ACHN (cell line): ENCODE measurements at regions not wholly inside any gene's neighbourhood (a gene's known extent, or its start where the extent isn't known, plus 50 kb on each side); places are given as distances from the start of the nearest gene placed in this dataset.
"Not testable (repeated sequence)": the region's sequence is repeated elsewhere in the genome, so short reads cannot be mapped to it uniquely, and the experiment has no call there.

Experiments
- DNase-seq: peaks from one replicate; pipeline ENCODE4 v3.0.0-alpha.2; 2015
- in situ Hi-C: cut with HindIII; loops from 2 replicates; pipeline ENCODE4 v1.10.0; 2017; ENCODE audit warnings: low sequenced_read_pairs, low pct_ligation_motif_present, low pct_unique_long_range_greater_than_20kb

DNA sequence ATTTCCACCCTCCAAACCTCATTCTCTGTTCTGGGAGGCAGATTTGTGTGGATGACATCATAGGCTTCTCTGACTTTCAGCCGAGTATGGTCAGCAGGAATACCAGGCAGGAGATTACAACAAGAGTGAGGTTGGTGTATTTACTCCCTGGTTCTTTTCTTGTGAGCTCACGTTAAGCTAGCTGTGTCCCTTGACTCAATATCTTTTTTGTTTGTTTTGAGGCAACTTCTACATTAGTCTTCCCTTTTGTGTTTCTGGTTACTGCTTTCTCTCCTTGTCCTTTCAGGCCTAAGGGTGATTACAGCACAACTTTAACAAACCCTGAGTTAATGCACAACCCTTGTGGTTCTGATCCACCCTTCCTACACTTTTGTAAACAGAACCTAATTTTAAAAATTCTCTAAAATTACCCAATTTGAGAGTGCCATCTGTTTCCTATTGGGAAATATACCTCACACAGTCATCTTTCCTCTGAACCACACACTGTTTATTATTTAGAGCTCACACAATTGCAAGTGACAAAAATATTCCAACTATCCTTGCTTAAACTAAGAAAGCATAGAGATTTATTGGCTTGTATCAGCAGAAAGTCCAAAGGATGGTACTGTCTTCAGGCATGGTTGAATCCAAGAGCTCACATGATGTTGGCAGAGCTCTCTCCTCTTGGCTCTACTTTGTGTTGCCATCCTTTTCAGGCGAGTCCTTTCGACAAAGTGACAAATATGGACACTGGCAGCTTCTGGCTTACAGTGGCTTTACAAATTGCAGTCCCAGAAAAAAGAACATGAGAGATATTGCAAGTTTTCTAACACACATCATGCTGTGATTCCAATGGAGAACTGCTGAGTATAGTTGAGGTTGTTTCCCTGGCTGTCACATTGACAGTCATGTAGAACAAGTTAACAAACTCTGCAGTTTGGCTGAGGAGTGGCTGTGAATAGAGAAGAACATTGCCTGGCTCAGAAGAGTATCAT, 150.5 kb upstream of the DDIT4L start:
- in situ Hi-C loops = no loop called here
- DNase-seq = no peak

DNA sequence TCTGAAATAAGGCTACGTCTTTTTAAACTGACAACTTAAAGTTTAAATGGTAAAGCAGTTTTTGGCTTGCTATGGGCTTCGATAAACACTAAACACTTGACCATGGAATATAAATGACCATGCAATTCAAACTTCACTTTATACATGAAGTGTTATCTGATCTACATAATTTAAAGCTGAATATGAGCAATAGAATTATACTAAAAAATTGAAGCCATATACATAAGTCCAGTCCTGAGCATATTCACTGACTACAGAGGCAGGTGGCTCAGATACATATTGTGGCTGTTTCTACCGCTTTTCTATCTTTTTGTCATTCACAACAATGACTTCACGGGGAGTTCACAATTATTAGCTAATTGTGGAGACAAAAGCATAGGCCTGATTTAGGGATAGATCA, 149.6 kb upstream of the DDIT4L start:
- DNase-seq = no peak
- in situ Hi-C loops = no loop called here

DNA sequence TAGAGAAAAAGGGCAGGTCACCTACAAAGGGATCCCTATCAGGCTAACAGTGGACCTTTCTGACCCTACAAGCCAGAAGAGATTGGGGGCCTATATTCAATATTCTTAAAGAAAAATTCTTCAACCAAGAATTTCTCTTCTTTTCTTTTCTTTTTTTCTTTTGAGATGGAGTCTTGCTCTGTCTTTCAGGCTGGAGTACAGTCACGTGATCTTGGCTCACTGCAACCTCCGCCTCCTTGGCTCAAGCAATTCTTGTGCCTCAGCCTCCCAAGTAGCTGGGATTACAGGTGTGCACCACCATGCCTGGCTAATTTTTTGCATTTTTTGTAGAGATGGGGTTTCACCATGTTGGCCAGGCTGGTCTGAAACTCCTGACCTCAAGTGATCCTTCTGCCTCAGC, 143.2 kb upstream of the DDIT4L start:
- in situ Hi-C loops, DNase-seq: not testable (repeated sequence)

DNA sequence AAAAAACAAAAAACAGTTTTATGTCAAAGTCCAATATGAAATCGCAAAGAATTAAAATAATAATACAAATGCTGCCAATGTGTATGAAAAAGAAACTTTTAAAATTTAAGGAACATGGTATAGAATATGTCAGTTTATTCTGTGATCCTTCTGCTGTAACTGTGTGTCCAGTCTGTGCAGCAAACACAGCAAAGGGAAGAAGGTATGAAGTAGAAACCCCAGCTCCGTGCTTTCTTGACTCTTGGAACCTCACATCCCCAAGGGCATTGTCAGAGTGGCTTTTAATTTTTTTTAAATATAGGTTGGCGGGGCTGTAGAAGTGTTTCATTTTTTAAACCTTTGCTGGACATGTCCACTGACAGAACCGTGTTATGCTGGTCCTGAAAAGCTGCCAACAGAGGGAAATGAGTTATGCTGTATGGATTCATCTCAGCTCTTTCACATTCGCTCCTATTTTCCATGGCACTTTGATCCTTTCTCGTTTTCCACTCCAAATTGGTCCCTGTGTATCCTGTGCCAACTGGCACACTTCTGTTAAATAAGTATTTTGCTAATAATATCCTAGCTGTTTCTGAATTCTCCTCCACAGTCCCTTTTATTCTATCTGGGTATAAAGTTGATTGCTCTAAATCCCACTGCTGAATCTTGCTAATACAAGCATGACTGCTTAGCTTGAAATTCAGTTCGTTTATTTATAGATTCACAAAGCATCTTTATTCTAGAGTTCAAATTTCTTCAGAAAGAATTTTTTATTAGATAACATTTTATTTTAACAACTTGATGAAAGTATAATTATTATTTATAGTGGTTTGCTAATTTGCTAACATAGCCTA, 127.0 kb upstream of the DDIT4L start:
- DNase-seq = no peak
- in situ Hi-C loops = no loop called here

DNA sequence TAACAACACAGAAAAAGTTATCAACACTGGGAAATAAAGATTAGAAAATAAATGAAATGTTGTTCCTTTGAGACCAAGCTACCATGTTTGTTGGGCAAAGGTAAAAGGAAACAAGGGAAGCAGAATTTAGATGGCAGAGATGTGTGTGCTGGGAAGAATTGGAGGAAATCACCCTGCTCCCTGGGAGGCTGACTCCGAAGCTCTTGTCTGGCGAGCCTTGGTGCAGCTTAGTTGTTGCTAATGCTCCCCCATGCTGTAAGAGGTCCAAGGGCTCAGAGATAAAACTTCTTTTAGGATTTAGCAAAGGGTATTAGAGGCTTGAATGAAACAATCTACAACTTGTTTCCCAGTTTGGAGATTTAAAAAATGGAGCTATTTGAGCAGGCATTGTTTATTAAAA, 123.8 kb upstream of the DDIT4L start:
- in situ Hi-C loops = no loop called here
- no peak for DNase-seq

DNA sequence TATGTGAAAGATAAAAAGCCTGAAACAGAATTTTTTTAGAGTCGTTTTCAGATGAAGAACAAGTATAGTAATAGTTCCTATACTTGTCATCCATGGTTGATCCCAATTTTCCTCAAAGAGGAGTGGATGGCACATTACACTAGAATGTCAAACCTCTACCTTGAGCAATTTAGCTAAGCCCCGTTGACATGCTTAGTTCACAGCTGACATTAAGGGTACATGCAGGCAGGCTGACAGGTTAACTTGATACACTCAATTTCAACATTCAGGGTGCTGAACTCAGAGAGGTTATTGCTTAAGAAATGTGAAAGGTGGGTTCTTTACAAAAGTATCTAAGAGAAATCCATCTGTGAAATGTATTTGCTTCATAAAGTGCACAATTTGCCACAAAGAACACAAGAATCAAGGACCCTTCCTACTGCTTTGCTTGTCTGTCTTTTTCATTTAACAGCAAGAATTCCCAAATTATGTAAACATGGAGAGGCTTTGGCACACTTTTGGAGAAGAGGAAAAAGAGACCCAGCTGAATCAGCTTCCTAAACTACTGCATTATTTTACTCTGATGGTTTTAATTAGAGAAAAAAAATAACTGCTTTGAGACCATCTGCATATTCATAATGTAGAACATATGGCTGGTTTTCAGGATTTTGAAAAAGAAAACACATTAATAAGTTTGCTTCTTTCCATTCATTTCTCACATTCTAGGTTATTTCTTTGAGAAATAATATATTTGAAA, 122.5 kb upstream of the DDIT4L start:
- in situ Hi-C loops = no loop called here
- no peak for DNase-seq

DNA sequence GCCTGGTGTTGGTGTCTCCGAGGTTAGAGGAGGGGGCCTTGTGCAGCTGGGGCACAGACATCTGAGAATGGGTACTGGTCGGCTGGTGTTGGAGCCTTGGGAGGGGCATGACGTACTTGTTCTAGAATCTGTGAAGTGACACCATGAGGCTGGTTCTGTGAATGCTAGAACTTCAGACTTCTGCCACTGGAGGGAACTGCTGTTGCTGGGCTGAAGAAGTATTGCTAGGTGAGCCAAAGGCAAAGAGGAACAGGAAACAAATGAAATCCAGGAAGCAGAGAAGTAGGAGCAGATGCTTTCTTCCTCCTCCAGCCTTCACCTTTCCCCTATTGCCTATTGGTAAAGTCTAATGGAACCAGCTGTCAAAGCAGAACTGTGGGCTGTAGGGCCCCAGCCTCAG, 120.9 kb upstream of the DDIT4L start:
- in situ Hi-C loops = no loop called here
- DNase-seq = peak; percentile 14

DNA sequence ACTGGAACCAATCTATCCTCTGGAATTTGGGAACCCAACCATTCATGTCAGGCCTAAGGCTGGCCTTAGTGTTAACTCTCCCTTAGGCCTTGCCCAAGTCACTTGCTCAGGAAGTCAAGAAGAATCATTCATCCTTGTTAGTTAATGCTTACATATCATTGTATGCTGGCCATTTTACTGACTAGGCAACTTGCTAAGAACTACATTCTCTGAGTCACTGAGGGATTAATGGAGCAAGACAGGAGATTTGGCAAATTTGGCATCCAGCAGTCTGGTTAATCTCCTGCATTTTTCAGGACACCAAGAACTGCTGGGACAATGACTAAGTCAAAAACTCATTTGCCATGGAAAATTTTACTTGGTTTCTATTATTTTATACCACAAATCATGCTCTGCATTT, 115.8 kb upstream of the DDIT4L start:
- in situ Hi-C loops = no loop called here

DNA sequence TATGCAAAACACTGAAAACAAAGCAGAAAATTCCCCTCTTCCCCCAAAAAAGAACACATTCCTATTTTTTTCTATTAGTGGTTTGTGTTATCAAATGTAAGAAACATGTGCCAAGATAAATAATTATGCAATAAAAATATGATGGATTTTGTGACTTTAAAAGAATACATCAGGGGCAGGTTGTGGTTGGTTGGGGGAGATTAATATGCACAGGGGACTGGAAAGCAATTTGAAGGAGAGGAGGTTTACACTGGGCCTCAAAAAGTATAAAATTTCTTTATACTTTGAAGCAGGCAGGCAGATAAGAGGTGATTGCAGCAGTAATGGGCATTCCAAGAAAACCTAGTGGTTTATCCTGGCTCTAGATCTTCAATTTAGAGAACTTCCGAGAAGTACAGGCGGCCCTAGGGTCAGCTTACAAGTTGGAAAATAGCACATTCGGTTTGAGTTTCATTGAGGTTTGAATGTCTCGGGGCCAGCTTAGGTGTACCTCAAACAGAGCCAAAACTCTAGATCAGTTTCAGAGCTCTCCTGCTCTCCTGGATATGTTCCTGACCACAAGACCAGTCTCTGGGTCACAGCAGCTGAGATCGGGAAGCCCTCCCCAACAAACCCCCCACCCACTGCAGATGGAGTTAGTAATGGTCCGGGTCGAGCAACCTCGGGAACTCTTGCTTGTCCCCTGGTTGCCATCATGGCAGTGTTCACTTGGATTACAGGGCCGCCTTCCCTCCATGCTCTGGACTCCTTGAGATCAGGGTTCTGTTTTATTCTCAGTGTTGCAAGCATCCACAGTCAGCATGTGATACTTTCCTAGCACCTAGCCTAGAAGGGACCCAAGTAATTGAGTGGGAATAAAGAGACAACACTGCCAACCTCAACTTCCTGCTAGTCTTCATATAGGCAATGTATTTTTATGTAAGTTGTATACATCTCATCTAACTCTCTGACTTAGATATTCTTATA, 112.1 kb upstream of the DDIT4L start:
- in situ Hi-C loops = no loop called here
- DNase-seq = no peak

More for the DNA sequence above, 115.8 kb upstream of the DDIT4L start:
- peak; percentile 65 for DNase-seq

DNA sequence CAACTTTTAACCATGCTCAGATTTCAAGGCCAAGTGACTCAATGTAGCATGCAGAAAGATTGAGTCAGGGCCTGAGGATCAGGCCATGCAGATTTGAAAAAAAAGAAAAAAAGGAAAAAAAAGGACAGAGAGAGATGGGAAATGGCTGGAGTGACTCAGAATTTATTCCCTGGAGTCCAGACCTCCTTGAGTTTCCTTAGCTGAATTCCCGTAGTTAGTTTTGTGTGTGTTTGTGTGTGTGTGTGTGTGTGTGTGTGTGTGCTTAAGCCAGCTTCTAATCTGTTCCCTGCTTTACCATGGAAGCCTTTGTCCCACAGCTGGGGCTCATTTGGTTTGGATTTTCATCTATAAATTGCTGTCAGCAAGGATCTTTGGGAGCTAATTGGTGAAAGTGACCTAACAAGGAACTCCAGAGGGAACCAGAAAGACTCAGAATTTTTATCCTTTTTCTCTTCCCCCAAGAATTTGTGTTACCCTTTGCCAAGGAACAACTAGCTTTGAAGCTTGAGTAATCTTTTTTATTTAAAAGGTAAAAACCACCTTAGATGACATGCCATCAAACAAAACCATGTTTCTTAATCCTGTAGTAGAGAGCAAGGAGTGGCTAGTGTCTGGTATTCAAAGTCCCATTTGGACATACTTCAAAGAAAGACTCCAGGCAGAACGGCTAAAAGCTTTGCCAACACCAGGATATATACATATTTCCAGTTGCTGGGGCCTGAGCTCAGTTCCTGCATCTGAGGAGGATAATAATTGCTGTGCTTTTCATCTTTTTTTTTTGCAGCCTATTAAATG, 109.0 kb upstream of the DDIT4L start:
- peak; percentile 55 for DNase-seq
- in situ Hi-C loops = no loop called here

DNA sequence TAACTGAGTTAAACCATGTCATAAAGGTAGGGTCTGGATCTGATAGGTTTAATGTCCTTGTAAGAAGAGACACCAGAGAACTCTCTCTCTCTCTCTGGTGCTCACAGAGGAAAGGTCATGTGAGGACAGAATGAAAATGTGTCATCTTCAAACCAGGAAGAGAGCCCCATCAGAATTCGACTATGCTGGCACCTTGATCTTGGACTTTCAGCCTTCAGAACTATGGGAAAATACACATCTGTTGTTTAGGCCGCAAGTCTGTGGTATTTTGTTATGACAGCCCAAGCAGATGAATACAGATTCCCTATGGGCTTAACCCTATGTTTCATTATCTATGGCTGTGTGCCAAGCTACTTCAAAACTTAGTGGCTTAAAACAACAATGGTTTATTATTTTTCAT, 105.5 kb upstream of the DDIT4L start:
- in situ Hi-C loops = no loop called here
- no peak for DNase-seq

DNA sequence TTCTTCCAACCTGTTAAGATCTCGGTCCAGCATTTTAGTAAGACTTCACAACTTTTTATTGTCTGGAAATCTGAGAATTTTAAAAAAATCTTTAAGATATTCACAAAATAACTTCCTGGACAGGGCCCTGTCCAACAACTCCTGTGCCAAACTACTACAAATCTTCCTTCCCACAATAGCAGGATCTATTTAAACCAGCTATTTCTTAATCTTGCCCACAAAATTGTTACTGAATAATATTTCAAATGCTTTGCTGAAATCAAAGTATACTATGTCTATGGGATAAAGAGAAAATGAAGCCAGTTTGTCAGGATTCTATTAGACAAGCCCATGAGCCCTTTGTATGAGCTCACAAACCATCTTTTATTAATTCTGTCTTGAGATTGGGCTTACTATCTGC, 104.1 kb upstream of the DDIT4L start:
- DNase-seq = no peak
- in situ Hi-C loops = no loop called here

DNA sequence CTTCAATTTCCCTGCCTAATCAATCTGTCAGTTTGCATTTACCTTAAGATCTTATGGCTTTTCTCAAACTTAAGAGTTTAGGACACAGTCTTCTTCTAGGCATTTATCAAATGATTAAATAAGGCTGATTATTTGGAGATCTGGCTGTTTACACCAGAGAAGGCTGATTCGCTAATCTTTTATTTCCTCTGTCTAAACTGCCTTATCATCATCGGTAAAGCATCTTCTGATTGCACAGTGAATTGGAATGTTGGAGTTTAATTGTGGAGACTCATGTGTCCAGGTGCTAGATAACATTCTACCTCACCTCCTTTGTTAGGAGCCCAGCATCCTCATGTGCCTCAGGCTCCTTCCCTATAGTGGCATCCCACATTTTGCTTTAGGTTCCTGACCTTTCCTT, 100.3 kb upstream of the DDIT4L start:
- in situ Hi-C loops = no loop called here

DNA sequence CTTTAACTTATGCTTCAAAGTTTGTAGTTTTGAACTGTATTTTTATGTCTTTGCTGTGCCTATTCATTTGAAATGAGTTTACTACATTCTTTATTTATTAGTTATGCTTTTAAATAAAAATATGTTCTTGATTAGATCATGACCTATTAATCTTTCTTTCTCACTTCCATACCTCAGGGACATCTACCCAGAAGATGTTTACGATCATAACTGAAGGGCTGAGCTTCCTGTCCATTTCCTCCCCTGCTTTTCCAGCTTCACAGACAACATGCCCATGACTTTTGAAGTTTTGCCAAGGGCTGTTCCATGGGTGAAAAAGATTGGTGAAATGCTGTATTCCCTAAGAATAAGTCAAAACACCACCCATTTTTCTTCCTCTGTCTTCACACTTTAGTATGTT, 99.7 kb upstream of the DDIT4L start:
- in situ Hi-C loops = no loop called here
- no peak for DNase-seq

More for the DNA sequence above, 100.3 kb upstream of the DDIT4L start:
- no peak for DNase-seq

DNA sequence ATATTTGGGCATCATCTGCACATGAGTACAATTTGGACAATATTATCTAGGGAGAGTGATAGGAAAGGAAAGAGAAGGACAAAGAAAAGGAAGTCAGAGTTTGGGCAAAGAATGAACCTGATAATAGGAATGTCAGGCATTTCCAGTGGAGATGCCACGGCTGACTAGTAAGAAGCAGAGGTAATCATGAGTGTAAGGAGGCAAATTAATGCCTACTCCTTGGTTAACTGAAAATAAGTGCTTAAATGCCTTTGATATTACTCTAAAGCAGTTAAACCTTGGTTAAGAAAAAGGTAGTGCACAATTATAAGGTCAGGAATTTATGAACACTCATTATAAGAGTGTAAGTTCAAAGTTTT, 99.2 kb upstream of the DDIT4L start:
- in situ Hi-C loops = no loop called here
- peak; percentile 36 for DNase-seq

DNA sequence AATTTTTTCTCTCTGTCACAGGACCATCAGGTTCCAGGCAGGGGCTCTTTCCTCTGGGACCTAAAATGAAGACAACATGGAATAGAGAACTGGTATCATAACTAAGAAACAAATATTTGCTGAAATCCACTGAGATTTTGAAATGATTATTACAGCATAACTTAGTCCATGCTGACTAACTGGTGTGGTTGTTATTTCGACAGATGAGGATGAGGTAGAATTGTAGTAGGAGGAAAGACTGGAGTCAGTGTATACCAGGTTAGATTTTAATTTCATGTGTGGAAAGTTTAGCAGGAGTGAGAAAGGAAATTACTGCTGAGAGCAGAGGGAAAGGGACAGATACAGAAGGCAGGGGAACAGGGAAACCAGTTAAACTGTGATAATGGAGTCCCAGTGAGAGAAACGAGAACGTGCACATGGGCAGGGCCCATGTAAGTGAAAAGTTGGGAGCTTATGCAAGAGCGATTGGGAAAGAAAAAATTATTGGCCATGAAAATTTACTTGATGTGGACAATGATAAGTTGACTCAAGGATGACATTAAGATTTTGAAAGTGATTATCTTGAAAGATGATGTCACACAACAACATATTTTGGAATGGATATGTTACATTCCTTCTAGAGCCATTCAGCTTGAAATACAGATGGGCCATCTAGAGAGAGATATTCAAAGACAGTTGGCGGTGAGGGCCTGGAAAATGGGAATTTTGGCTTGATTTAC, 98.7 kb upstream of the DDIT4L start:
- in situ Hi-C loops = no loop called here
- DNase-seq = no peak

DNA sequence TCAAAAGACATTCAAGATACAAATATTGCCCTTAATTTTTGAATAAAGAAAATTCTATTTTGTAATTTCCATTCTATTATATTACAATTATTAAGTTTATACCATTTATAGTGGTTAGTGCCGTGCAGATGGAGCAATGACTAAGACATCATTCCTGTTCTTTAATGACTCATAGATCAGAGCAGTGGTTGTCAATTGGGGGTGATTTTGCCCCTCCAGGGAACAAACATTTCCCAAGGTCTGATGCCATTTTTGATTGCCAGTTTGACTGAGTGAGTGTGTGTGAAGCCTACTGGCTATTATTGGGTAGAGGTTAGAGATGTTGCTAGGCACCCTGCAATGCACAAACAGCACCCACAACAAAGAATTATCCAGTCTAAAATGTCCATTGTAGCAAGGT, 97.9 kb upstream of the DDIT4L start:
- in situ Hi-C loops = no loop called here

More for the DNA sequence above, 97.9 kb upstream of the DDIT4L start:
- no peak for DNase-seq
